ENCODE measurements at regions not wholly inside any gene's neighbourhood (a gene's known extent, or its start where the extent isn't known, plus 50 kb on each side); places are given as distances from the start of the nearest gene placed in this dataset.

- no peak for TF ChIP-seq POLR2A (IDR thresholded peaks at IDR 0.05)
- TF ChIP-seq, protein P1, sequence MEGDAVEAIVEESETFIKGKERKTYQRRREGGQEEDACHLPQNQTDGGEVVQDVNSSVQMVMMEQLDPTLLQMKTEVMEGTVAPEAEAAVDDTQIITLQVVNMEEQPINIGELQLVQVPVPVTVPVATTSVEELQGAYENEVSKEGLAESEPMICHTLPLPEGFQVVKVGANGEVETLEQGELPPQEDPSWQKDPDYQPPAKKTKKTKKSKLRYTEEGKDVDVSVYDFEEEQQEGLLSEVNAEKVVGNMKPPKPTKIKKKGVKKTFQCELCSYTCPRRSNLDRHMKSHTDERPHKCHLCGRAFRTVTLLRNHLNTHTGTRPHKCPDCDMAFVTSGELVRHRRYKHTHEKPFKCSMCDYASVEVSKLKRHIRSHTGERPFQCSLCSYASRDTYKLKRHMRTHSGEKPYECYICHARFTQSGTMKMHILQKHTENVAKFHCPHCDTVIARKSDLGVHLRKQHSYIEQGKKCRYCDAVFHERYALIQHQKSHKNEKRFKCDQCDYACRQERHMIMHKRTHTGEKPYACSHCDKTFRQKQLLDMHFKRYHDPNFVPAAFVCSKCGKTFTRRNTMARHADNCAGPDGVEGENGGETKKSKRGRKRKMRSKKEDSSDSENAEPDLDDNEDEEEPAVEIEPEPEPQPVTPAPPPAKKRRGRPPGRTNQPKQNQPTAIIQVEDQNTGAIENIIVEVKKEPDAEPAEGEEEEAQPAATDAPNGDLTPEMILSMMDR (IDR thresholded peaks at IDR 0.05 in 8 of 11, conservative IDR thresholded peaks at IDR 0.05 in 3 of 11), result no peak
- TF ChIP-seq POLR2AphosphoS5 (IDR thresholded peaks at IDR 0.05), result no peak
Observed at GRCh38 chr5:50576686-50577256, 89.7 kb upstream of the PARP8 start.

Data from spleen (tissue), 7 donors.